H9 (cell line): ENCODE measurements at regions not wholly inside any gene's neighbourhood (a gene's known extent, or its start where the extent isn't known, plus 50 kb on each side); places are given as distances from the start of the nearest gene placed in this dataset.

Experiments used
- DNase-seq: peaks from one replicate; pipeline ENCODE4 v3.0.0-alpha.2; 2017
- H2AFZ ChIP-seq: one replicate; pipeline ENCODE4 v1.6.1; 2013; ENCODE audit warnings: mild to moderate bottlenecking, low read length, control low read depth, moderate library complexity
- H2AK5ac ChIP-seq: 2 replicates; pipeline ENCODE4 v1.6.1; 2013; ENCODE audit warnings: low read length, control low read depth, mixed read lengths; ENCODE audit not compliant: insufficient read length
- H2BK120ac ChIP-seq: one replicate; pipeline ENCODE4 v1.6.1; 2013; ENCODE audit warnings: low read depth, mild to moderate bottlenecking, low read length, control low read depth, inconsistent platforms; ENCODE audit not compliant: poor library complexity, severe bottlenecking
- H2BK12ac ChIP-seq: 2 replicates; pipeline ENCODE4 v1.6.1; 2013; ENCODE audit warnings: low read length, control low read depth, mixed read lengths, low read depth; ENCODE audit not compliant: insufficient read length
- H2BK15ac ChIP-seq: 2 replicates; pipeline ENCODE4 v1.6.1; 2013; ENCODE audit warnings: low read depth, low read length, control low read depth
- H2BK20ac ChIP-seq: one replicate; pipeline ENCODE4 v1.6.1; 2013; ENCODE audit warnings: low read depth, mild to moderate bottlenecking, low read length, control low read depth, inconsistent platforms; ENCODE audit not compliant: poor library complexity, severe bottlenecking
- H2BK5ac ChIP-seq: 2 replicates; pipeline ENCODE4 v1.6.1; 2013; ENCODE audit warnings: low read length, control low read depth, mixed read lengths; ENCODE audit not compliant: insufficient read length
- H3K14ac ChIP-seq: 2 replicates; pipeline ENCODE4 v1.6.1; 2013; ENCODE audit warnings: low read length, control low read depth; ENCODE audit not compliant: insufficient read depth
- H3K18ac ChIP-seq: 2 replicates; pipeline ENCODE4 v1.6.1; 2013; ENCODE audit warnings: low read depth, mild to moderate bottlenecking, mixed read lengths, low read length, control low read depth; ENCODE audit not compliant: insufficient read length
- H3K23ac ChIP-seq: 2 replicates; pipeline ENCODE4 v1.6.1; 2013; ENCODE audit warnings: low read length, control low read depth, mixed read lengths, low read depth; ENCODE audit not compliant: insufficient read length
- H3K23me2 ChIP-seq: 2 replicates; pipeline ENCODE4 v1.6.1; 2013; ENCODE audit warnings: low read depth, mild to moderate bottlenecking, mixed read lengths, low read length, control low read depth; ENCODE audit not compliant: insufficient read length, poor library complexity, severe bottlenecking
- H3K27ac ChIP-seq: 2 replicates; pipeline ENCODE4 v1.5.1; 2013; ENCODE audit warnings: low read length, control low read depth, mixed read lengths, low read depth; ENCODE audit not compliant: insufficient read length
- H3K27me3 ChIP-seq: 2 replicates; pipeline ENCODE4 v1.6.1; 2013; ENCODE audit warnings: low read length, control low read depth, inconsistent platforms; ENCODE audit not compliant: insufficient read depth
- H3K4ac ChIP-seq: 2 replicates; pipeline ENCODE4 v1.6.1; 2013; ENCODE audit warnings: low read depth, mild to moderate bottlenecking, control low read depth, inconsistent platforms, low read length, moderate library complexity
- H3K4me1 ChIP-seq: 2 replicates; pipeline ENCODE4 v1.6.1; 2013; ENCODE audit warnings: low read length, control low read depth, inconsistent platforms; ENCODE audit not compliant: insufficient read depth
- H3K4me2 ChIP-seq: 2 replicates; pipeline ENCODE4 v1.6.1; 2013; ENCODE audit warnings: low read length, control low read depth, mixed read lengths; ENCODE audit not compliant: insufficient read length, insufficient read depth
- H3K56ac ChIP-seq: 2 replicates; pipeline ENCODE4 v1.6.1; 2013; ENCODE audit warnings: low read depth, mild to moderate bottlenecking, mixed read lengths, low read length, control low read depth; ENCODE audit not compliant: insufficient read length
- H3K79me1 ChIP-seq: 2 replicates; pipeline ENCODE4 v1.6.1; 2013; ENCODE audit warnings: low read depth, mild to moderate bottlenecking, moderate library complexity, low read length, control low read depth, inconsistent platforms; ENCODE audit not compliant: insufficient read depth, poor library complexity, severe bottlenecking
- H3K79me2 ChIP-seq: 2 replicates; pipeline ENCODE4 v1.6.1; 2013; ENCODE audit warnings: low read length, control low read depth, inconsistent platforms; ENCODE audit not compliant: insufficient read depth
- H3K9ac ChIP-seq: 2 replicates; pipeline ENCODE4 v1.6.1; 2013; ENCODE audit warnings: low read length, control low read depth, mixed read lengths; ENCODE audit not compliant: insufficient read length; ENCODE audit errors: extremely low read depth
- H3K9me3 ChIP-seq: one replicate; pipeline ENCODE4 v1.6.1; 2013; ENCODE audit warnings: low read depth, low read length, inconsistent platforms; ENCODE audit not compliant: control insufficient read depth
- H3T11ph ChIP-seq: one replicate; pipeline ENCODE4 v1.6.1; 2013; ENCODE audit warnings: mild to moderate bottlenecking, low read length, control low read depth, inconsistent platforms
- H4K20me1 ChIP-seq: one replicate; pipeline ENCODE4 v1.6.1; 2013; ENCODE audit not compliant: control insufficient read depth, insufficient read length, insufficient read depth
- H4K5ac ChIP-seq: 2 replicates; pipeline ENCODE4 v1.6.1; 2013; ENCODE audit warnings: low read depth, mild to moderate bottlenecking, mixed read lengths, low read length, control low read depth; ENCODE audit not compliant: insufficient read length
- H4K8ac ChIP-seq: replicated peaks from 2 replicates; pipeline ENCODE4 v1.6.1; 2013; ENCODE audit warnings: low read length, control low read depth, mixed read lengths, low read depth; ENCODE audit not compliant: insufficient read length
- H4K91ac ChIP-seq: 2 replicates; pipeline ENCODE4 v1.6.1; 2013; ENCODE audit warnings: low read depth, mild to moderate bottlenecking, moderate library complexity, mixed read lengths, low read length, control low read depth; ENCODE audit not compliant: insufficient read length
- H3K27ac Mint-ChIP-seq, 3 experiments: 2 replicates in 2 of 3; 3 replicates in 1 of 3; pipeline ENCODE4 v1.8.0; 2020 to 2021; ENCODE audit warnings: mixed read lengths in 3 of 3, mild to moderate bottlenecking in 1 of 3, moderate library complexity in 1 of 3
- H3K27me3 Mint-ChIP-seq: 2 replicates; pipeline ENCODE4 v1.8.0; 2021; ENCODE audit warnings: low read depth, mild to moderate bottlenecking, moderate library complexity, mixed read lengths
- H3K36me3 Mint-ChIP-seq, 3 experiments: 2 replicates in 2 of 3; 3 replicates in 1 of 3; pipeline ENCODE4 v1.8.0; 2020 to 2021; ENCODE audit warnings: low read depth in 3 of 3, mixed read lengths in 3 of 3; ENCODE audit not compliant: insufficient read depth in 1 of 3
- H3K4me1 Mint-ChIP-seq, 2 experiments: 2 replicates each; pipeline ENCODE4 v1.8.0; 2020; ENCODE audit warnings: mixed read lengths in 2 of 2
- H3K4me3 Mint-ChIP-seq, 2 experiments: 2 replicates in 1 of 2; 3 replicates in 1 of 2; pipeline ENCODE4 v1.8.0; 2020 to 2021; ENCODE audit warnings: mild to moderate bottlenecking in 2 of 2, mixed read lengths in 2 of 2, moderate library complexity in 1 of 2
- H3K9me3 Mint-ChIP-seq, 2 experiments: 2 replicates in 1 of 2; 3 replicates in 1 of 2; pipeline ENCODE4 v1.8.0; 2020; ENCODE audit warnings: mild to moderate bottlenecking in 2 of 2, mixed read lengths in 2 of 2, moderate library complexity in 1 of 2
- WGBS: extraction: QIAGEN DNeasy Blood & Tissue Kit; methylation state at CpG from one replicate; pipeline ENCODE4 v1.1.7; 2013; ENCODE audit warnings: missing lambda C conversion rate, low lambda C conversion rate, mixed read lengths; ENCODE audit not compliant: insufficient read length; ENCODE audit errors: extremely low coverage; 5-methylcytosine and 5-hydroxymethylcytosine counted together
- TF ChIP-seq, protein P1 (sequence below): fragments of 200-600 bp; sonication (generic); conservative IDR thresholded peaks from 3 replicates; pipeline ENCODE4 v1.8.0; 2021; ENCODE audit warnings: antibody characterized with exemption, mild to moderate bottlenecking

DNA sequence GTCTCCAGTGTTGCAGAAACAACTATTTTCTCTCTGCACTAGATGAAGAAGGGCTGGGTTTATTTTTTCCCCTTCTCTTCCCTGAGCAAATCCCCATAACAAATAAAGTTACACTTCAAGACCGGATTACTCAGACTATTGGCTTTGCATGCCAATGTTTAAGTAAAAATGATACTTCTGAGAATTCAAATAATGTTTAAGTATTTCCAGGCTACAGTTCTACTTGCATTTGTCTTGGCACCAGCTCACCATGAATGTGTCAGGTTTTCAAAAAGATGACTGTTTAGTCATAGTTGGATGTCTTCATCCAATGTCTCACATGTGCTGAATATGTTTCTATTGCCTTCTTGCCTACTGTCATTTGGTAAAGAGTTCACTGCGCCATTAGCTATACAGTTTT lies 912.6 kb downstream of the GATA3 start:
- H2BK20ac ChIP-seq = no peak overlapping the region
- no CpG with 5 or more reads among the region's 2 CpGs for WGBS
- H3K4ac ChIP-seq = no peak overlapping the region
- no peak overlapping the region for H4K91ac ChIP-seq
- no peak overlapping the region for H3K14ac ChIP-seq
- no peak overlapping the region for H3K18ac ChIP-seq
- no peak overlapping the region for H2BK120ac ChIP-seq
- no peaks in the 10 kb centered on the region for H3K27me3 ChIP-seq
- peaks cover 10 to 14% of the 10 kb centered on the region in 2 experiments for H3K9me3 Mint-ChIP-seq
- H3K27ac ChIP-seq = no peak overlapping the region
- H3K36me3 Mint-ChIP-seq = peaks cover 0 to 11% (median 0%) of the 10 kb centered on the region in 3 experiments; a peak in 2 of 7 replicates
- no peak overlapping the region for H3K4me3 Mint-ChIP-seq
- no peak overlapping the region for H4K8ac ChIP-seq
- H3K79me1 ChIP-seq = no peaks in the 10 kb centered on the region
- H3K27ac Mint-ChIP-seq = no peak overlapping the region
- H3K4me2 ChIP-seq = no peak overlapping the region
- H2AK5ac ChIP-seq = no peak overlapping the region
- no peak overlapping the region for H3T11ph ChIP-seq
- no peaks in the 10 kb centered on the region for H4K20me1 ChIP-seq
- H2BK5ac ChIP-seq = no peak overlapping the region
- no peak for DNase-seq
- H3K23me2 ChIP-seq = no peaks in the 10 kb centered on the region
- H4K5ac ChIP-seq = no peak overlapping the region
- no peak overlapping the region for H3K23ac ChIP-seq
- no peaks in the 10 kb centered on the region for H3K79me2 ChIP-seq
- TF ChIP-seq, protein P1, sequence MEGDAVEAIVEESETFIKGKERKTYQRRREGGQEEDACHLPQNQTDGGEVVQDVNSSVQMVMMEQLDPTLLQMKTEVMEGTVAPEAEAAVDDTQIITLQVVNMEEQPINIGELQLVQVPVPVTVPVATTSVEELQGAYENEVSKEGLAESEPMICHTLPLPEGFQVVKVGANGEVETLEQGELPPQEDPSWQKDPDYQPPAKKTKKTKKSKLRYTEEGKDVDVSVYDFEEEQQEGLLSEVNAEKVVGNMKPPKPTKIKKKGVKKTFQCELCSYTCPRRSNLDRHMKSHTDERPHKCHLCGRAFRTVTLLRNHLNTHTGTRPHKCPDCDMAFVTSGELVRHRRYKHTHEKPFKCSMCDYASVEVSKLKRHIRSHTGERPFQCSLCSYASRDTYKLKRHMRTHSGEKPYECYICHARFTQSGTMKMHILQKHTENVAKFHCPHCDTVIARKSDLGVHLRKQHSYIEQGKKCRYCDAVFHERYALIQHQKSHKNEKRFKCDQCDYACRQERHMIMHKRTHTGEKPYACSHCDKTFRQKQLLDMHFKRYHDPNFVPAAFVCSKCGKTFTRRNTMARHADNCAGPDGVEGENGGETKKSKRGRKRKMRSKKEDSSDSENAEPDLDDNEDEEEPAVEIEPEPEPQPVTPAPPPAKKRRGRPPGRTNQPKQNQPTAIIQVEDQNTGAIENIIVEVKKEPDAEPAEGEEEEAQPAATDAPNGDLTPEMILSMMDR = no peak
- no peak overlapping the region for H3K9ac ChIP-seq
- no peaks in the 10 kb centered on the region for H3K4me1 ChIP-seq
- H2BK12ac ChIP-seq = no peak overlapping the region
- H3K27me3 Mint-ChIP-seq = no peaks in the 10 kb centered on the region; the same call in 1 of the 2 replicates
- no peak overlapping the region for H2BK15ac ChIP-seq
- H3K9me3 ChIP-seq = no peaks in the 10 kb centered on the region
- H2AFZ ChIP-seq = no peak overlapping the region
- no peak overlapping the region for H3K56ac ChIP-seq
- H3K4me1 Mint-ChIP-seq = peaks cover 0 to 2% of the 10 kb centered on the region in 2 experiments; a peak in 1 of 4 replicates
